GM23338 (cell line): ENCODE measurements at regions not wholly inside any gene's neighbourhood (a gene's known extent, or its start where the extent isn't known, plus 50 kb on each side); places are given as distances from the start of the nearest gene placed in this dataset.

Experiments used
- ATAC-seq: fragments of 200-7000 bp; cut with Tn5 transposase; 3 replicates; pipeline ENCODE4 v1.9.1; 2020
- DNase-seq: peaks from one replicate; pipeline ENCODE4 v3.0.0-alpha.2; 2015; ENCODE audit warnings: low spot score
- H2AFZ ChIP-seq: fragments of 200-600 bp; sonication (generic); 2 replicates; pipeline ENCODE4 v1.8.0; 2016; ENCODE audit warnings: antibody characterized with exemption, mild to moderate bottlenecking, moderate library complexity
- H3F3A ChIP-seq: fragments of 200-600 bp; sonication (generic); replicated peaks from 2 replicates; pipeline ENCODE4 v1.8.0; 2017; ENCODE audit warnings: antibody characterized with exemption, mixed run types, low read depth
- H3K27ac ChIP-seq: fragments of 200-600 bp; sonication (generic); 2 replicates; pipeline ENCODE4 v1.6.1; 2016; ENCODE audit warnings: low read depth
- H3K27me3 ChIP-seq: fragments of 200-600 bp; sonication (generic); 2 replicates; pipeline ENCODE4 v1.8.0; 2016; ENCODE audit warnings: mild to moderate bottlenecking, mixed run types, moderate library complexity; ENCODE audit not compliant: insufficient read depth
- H3K36me3 ChIP-seq: fragments of 200-600 bp; sonication (generic); 2 replicates; pipeline ENCODE4 v1.8.0; 2016; ENCODE audit warnings: mild to moderate bottlenecking; ENCODE audit not compliant: insufficient read depth
- H3K4me1 ChIP-seq: fragments of 200-600 bp; sonication (generic); 2 replicates; pipeline ENCODE4 v1.8.0; 2016; ENCODE audit warnings: mild to moderate bottlenecking, moderate library complexity; ENCODE audit not compliant: insufficient read depth
- H3K4me2 ChIP-seq: fragments of 200-600 bp; sonication (generic); 2 replicates; pipeline ENCODE4 v1.7.1; 2017; ENCODE audit warnings: mixed run types
- H3K4me3 ChIP-seq: fragments of 200-600 bp; sonication (generic); 2 replicates; pipeline ENCODE4 v1.6.1; 2016; ENCODE audit warnings: mixed run types
- H3K79me2 ChIP-seq: fragments of 200-600 bp; sonication (generic); replicated peaks from 2 replicates; pipeline ENCODE4 v1.8.0; 2017; ENCODE audit warnings: mild to moderate bottlenecking; ENCODE audit not compliant: insufficient read depth
- H3K9me2 ChIP-seq: fragments of 200-600 bp; sonication (generic); 2 replicates; pipeline ENCODE4 v1.8.0; 2017; ENCODE audit not compliant: insufficient read depth
- H4K20me1 ChIP-seq: fragments of 200-600 bp; sonication (generic); replicated peaks from 2 replicates; pipeline ENCODE4 v1.8.0; 2017; ENCODE audit warnings: mild to moderate bottlenecking; ENCODE audit not compliant: insufficient read depth
- H3K27ac Mint-ChIP-seq: 2 replicates; pipeline ENCODE4 v1.8.0; 2020; ENCODE audit warnings: inconsistent platforms, mild to moderate bottlenecking, moderate library complexity, mixed read lengths
- H3K27me3 Mint-ChIP-seq: 3 replicates; pipeline ENCODE4 v1.8.0; 2022; ENCODE audit warnings: low read depth, mild to moderate bottlenecking, moderate library complexity, mixed read lengths, inconsistent platforms; ENCODE audit not compliant: insufficient read depth, poor library complexity
- H3K36me3 Mint-ChIP-seq: 3 replicates; pipeline ENCODE4 v1.8.0; 2021; ENCODE audit warnings: low read depth, mild to moderate bottlenecking, inconsistent platforms, moderate library complexity, mixed read lengths
- H3K4me1 Mint-ChIP-seq: 3 replicates; pipeline ENCODE4 v1.8.0; 2020; ENCODE audit warnings: mild to moderate bottlenecking, inconsistent platforms, mixed read lengths
- H3K4me3 Mint-ChIP-seq: 3 replicates; pipeline ENCODE4 v1.8.0; 2021; ENCODE audit warnings: moderate library complexity, mild to moderate bottlenecking, inconsistent platforms, mixed read lengths
- H3K9me3 Mint-ChIP-seq: 3 replicates; pipeline ENCODE4 v1.8.0; 2020; ENCODE audit warnings: moderate library complexity, mild to moderate bottlenecking, inconsistent platforms, mixed read lengths
- CREB1 ChIP-seq: fragments of 250-450 bp; sonication (Bioruptor Pico); IDR thresholded peaks from 2 replicates; pipeline ENCODE4 v1.5.0; 2020; ENCODE audit warnings: low read depth, mild to moderate bottlenecking, moderate library complexity
- CTCF ChIP-seq, 2 experiments: fragments of 200-600 bp in 1 of 2; sonication (generic) in 1 of 2; conservative IDR thresholded peaks; 2 replicates each; pipeline versions ENCODE4 v1.5.1 to v1.6.1; 2016 to 2017; ENCODE audit warnings: antibody characterized with exemption in 2 of 2, low read depth in 2 of 2, mild to moderate bottlenecking in 2 of 2, moderate library complexity in 1 of 2
- EZH2 ChIP-seq: fragments of 200-600 bp; sonication (generic); IDR thresholded peaks from one replicate; pipeline ENCODE4 v1.8.0; 2017; ENCODE audit warnings: antibody characterized with exemption, mild to moderate bottlenecking, low read depth; ENCODE audit not compliant: unreplicated experiment
- EZH2phosphoT487 ChIP-seq: fragments of 200-600 bp; sonication (generic); IDR thresholded peaks from one replicate; pipeline ENCODE4 v1.8.1; 2018; ENCODE audit warnings: antibody characterized with exemption; ENCODE audit not compliant: unreplicated experiment
- JUNB ChIP-seq: IDR thresholded peaks from one replicate; pipeline ENCODE4 v1.6.1; 2016; ENCODE audit warnings: antibody characterized with exemption; ENCODE audit not compliant: unreplicated experiment
- NANOG ChIP-seq: IDR thresholded peaks from 2 replicates; pipeline ENCODE4 v1.6.1; 2016; ENCODE audit warnings: antibody characterized with exemption, borderline replicate concordance
- POLR2AphosphoS5 ChIP-seq: IDR thresholded peaks from 2 replicates; pipeline ENCODE4 v1.6.1; 2016; ENCODE audit warnings: antibody characterized with exemption, low read depth
- STAT1 ChIP-seq: IDR thresholded peaks from one replicate; pipeline ENCODE4 v1.6.1; 2016; ENCODE audit warnings: antibody characterized with exemption; ENCODE audit not compliant: unreplicated experiment
- ZNF114 ChIP-seq: fragments of 250-450 bp; sonication (Bioruptor Pico); IDR thresholded peaks from 2 replicates; pipeline ENCODE4 v1.5.0; 2020; ENCODE audit warnings: mild to moderate bottlenecking, moderate library complexity
- ZNF331 ChIP-seq: fragments of 250-450 bp; sonication (Bioruptor Pico); IDR thresholded peaks from 2 replicates; pipeline ENCODE4 v1.5.0; 2020; ENCODE audit warnings: low read depth, mild to moderate bottlenecking, moderate library complexity
- ZNF462 ChIP-seq: fragments of 250-450 bp; sonication (Bioruptor Pico); IDR thresholded peaks from 2 replicates; pipeline ENCODE4 v1.5.0; 2020; ENCODE audit warnings: mild to moderate bottlenecking, moderate library complexity
- TF ChIP-seq, protein P1 (sequence below): IDR thresholded peaks from 2 replicates; pipeline ENCODE4 v1.6.1; 2016; ENCODE audit warnings: antibody characterized with exemption
- TF ChIP-seq, protein P2 (sequence below): IDR thresholded peaks from one replicate; pipeline ENCODE4 v1.6.1; 2018; ENCODE audit warnings: antibody characterized with exemption; ENCODE audit not compliant: unreplicated experiment

- Histone ChIP-seq H3K9me2 (no peaks in the 10 kb centered on the region), H3K4me1 (peaks cover 42% of the 10 kb centered on the region), H3K4me3 (no peak overlapping the region), H3K27me3 (no peaks in the 10 kb centered on the region), H2AFZ (no peak overlapping the region), H3K79me2 (peaks cover 100% of the 10 kb centered on the region), H3K4me2 (peak overlapping the region; percentile 49), H3F3A (peaks cover 7% of the 10 kb centered on the region; the same call in 1 of the 2 replicates), H3K27ac (peak overlapping the region; percentile 75), H3K36me3 (no peaks in the 10 kb centered on the region), H4K20me1 (no peaks in the 10 kb centered on the region; the same call in 1 of the 2 replicates)
- H3K36me3 Mint-ChIP-seq: peaks cover 3% of the 10 kb centered on the region; the same call in 1 of the 3 replicates
- TF ChIP-seq EZH2phosphoT487 (no peak), CTCF (conservative IDR thresholded peaks at IDR 0.05; ENCODE audit: low read depth in 2 of 2) (no peak), ZNF331 (CRISPR knock-in tag) (no peak), ZNF114 (CRISPR knock-in tag) (no peak), EZH2 (no peak), STAT1 (no peak), JUNB (no peak), ZNF462 (CRISPR knock-in tag) (no peak), NANOG (no peak), POLR2AphosphoS5 (no peak), CREB1 (CRISPR knock-in tag) (no peak)
- TF ChIP-seq, protein P1, sequence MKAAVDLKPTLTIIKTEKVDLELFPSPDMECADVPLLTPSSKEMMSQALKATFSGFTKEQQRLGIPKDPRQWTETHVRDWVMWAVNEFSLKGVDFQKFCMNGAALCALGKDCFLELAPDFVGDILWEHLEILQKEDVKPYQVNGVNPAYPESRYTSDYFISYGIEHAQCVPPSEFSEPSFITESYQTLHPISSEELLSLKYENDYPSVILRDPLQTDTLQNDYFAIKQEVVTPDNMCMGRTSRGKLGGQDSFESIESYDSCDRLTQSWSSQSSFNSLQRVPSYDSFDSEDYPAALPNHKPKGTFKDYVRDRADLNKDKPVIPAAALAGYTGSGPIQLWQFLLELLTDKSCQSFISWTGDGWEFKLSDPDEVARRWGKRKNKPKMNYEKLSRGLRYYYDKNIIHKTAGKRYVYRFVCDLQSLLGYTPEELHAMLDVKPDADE: no peak
- TF ChIP-seq, protein P2, sequence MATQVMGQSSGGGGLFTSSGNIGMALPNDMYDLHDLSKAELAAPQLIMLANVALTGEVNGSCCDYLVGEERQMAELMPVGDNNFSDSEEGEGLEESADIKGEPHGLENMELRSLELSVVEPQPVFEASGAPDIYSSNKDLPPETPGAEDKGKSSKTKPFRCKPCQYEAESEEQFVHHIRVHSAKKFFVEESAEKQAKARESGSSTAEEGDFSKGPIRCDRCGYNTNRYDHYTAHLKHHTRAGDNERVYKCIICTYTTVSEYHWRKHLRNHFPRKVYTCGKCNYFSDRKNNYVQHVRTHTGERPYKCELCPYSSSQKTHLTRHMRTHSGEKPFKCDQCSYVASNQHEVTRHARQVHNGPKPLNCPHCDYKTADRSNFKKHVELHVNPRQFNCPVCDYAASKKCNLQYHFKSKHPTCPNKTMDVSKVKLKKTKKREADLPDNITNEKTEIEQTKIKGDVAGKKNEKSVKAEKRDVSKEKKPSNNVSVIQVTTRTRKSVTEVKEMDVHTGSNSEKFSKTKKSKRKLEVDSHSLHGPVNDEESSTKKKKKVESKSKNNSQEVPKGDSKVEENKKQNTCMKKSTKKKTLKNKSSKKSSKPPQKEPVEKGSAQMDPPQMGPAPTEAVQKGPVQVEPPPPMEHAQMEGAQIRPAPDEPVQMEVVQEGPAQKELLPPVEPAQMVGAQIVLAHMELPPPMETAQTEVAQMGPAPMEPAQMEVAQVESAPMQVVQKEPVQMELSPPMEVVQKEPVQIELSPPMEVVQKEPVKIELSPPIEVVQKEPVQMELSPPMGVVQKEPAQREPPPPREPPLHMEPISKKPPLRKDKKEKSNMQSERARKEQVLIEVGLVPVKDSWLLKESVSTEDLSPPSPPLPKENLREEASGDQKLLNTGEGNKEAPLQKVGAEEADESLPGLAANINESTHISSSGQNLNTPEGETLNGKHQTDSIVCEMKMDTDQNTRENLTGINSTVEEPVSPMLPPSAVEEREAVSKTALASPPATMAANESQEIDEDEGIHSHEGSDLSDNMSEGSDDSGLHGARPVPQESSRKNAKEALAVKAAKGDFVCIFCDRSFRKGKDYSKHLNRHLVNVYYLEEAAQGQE: no peak
- H3K4me1 Mint-ChIP-seq: peaks cover 37% of the 10 kb centered on the region
- DNase-seq (no peak), ATAC-seq (no peak)
- H3K9me3 Mint-ChIP-seq: no peaks in the 10 kb centered on the region
- H3K27ac Mint-ChIP-seq: no peak overlapping the region
- H3K27me3 Mint-ChIP-seq: peaks cover 2% of the 10 kb centered on the region
- H3K4me3 Mint-ChIP-seq: no peak overlapping the region
These were observed 133.8 kb upstream of the FOXN3 start for GRCh38 chr14:89550821-89551220.
